PC-3 (cell line): ENCODE measurements at regions not wholly inside any gene's neighbourhood (a gene's known extent, or its start where the extent isn't known, plus 50 kb on each side); places are given as distances from the start of the nearest gene placed in this dataset.

Experiments used
- ATAC-seq: fragments of 200-7000 bp; cut with Tn5 transposase; 2 replicates; pipeline ENCODE4 v1.9.1; 2020; ENCODE audit warnings: mild to moderate bottlenecking, moderate library complexity
- BruUV-seq: library from RNA; stranded (reverse); fragments of 400-500 nt; replicated peaks from 2 replicates; lab custom pipeline; 2021; lab: Mats Ljungman, UMichigan
- CTCF ChIA-PET: fragments of 300-600 bp; sonication (Branson Sonifier 250); formaldehyde crosslinking; loops from one replicate; lab custom pipeline; 2022; ENCODE audit warnings: antibody characterized with exemption; lab: Charles Lee
- POLR2A ChIA-PET: fragments of 300-600 bp; sonication (Branson Sonifier 250); formaldehyde crosslinking; loops from one replicate; lab custom pipeline; 2022; ENCODE audit warnings: antibody characterized with exemption; ENCODE audit not compliant: unreplicated experiment; lab: Charles Lee
- DNase-seq: peaks from one replicate; pipeline ENCODE4 v3.0.0-alpha.2; 2015
- H2AFZ ChIP-seq: fragments of 300-600 bp; sonication (generic); 2 replicates; pipeline ENCODE4 v1.6.0; 2016; ENCODE audit warnings: antibody characterized with exemption, low read length
- H3F3A ChIP-seq: fragments of 300-600 bp; sonication (generic); one replicate; pipeline ENCODE4 v1.6.0; 2017; ENCODE audit warnings: antibody characterized with exemption, low read length, control low read depth, mild to moderate bottlenecking; ENCODE audit not compliant: unreplicated experiment
- H3K27ac ChIP-seq: fragments of 300-600 bp; sonication (generic); 2 replicates; pipeline ENCODE4 v1.5.1; 2016; ENCODE audit warnings: mild to moderate bottlenecking, low read length
- H3K27me3 ChIP-seq: fragments of 300-600 bp; sonication (generic); 2 replicates; pipeline ENCODE4 v1.6.1; 2016; ENCODE audit warnings: low read length, mixed read lengths
- H3K36me3 ChIP-seq: fragments of 300-600 bp; sonication (generic); 2 replicates; pipeline ENCODE4 v1.6.1; 2016; ENCODE audit warnings: low read depth, mixed run types, low read length, mixed read lengths
- H3K4me1 ChIP-seq: fragments of 300-600 bp; sonication (generic); 2 replicates; pipeline ENCODE4 v1.5.1; 2016; ENCODE audit warnings: low read length; ENCODE audit not compliant: insufficient read depth
- H3K4me2 ChIP-seq: fragments of 300-600 bp; sonication (generic); 2 replicates; pipeline ENCODE4 v1.6.0; 2016; ENCODE audit warnings: low read length
- H3K4me3 ChIP-seq: fragments of 300-600 bp; sonication (generic); 2 replicates; pipeline ENCODE4 v1.5.1; 2016; ENCODE audit warnings: mild to moderate bottlenecking, low read length, mixed read lengths
- H3K79me2 ChIP-seq: fragments of 300-600 bp; sonication (generic); 2 replicates; pipeline ENCODE4 v1.6.1; 2017; ENCODE audit warnings: low read length, mixed read lengths
- H3K9ac ChIP-seq: fragments of 300-600 bp; sonication (generic); 2 replicates; pipeline ENCODE4 v1.6.0; 2016; ENCODE audit warnings: mild to moderate bottlenecking, low read length
- H3K9me2 ChIP-seq: fragments of 300-600 bp; sonication (generic); replicated peaks from 2 replicates; pipeline ENCODE4 v1.6.1; 2016; ENCODE audit warnings: mixed run types, low read length, mixed read lengths
- H3K9me3 ChIP-seq: fragments of 300-600 bp; sonication (generic); 2 replicates; pipeline ENCODE4 v1.6.1; 2016; ENCODE audit warnings: low read length, mixed read lengths
- H4K20me1 ChIP-seq: fragments of 300-600 bp; sonication (generic); 2 replicates; pipeline ENCODE4 v1.6.1; 2016; ENCODE audit warnings: low read length, mixed read lengths
- EZH2 ChIP-seq: fragments of 300-600 bp; sonication (generic); IDR thresholded peaks from one replicate; pipeline ENCODE4 v1.6.1; 2017; ENCODE audit warnings: antibody characterized with exemption, mild to moderate bottlenecking, low read length; ENCODE audit not compliant: unreplicated experiment
- EZH2phosphoT487 ChIP-seq: fragments of 300-600 bp; sonication (generic); IDR thresholded peaks from 2 replicates; pipeline ENCODE4 v1.6.1; 2018; ENCODE audit warnings: mild to moderate bottlenecking, antibody characterized with exemption, low read length, borderline replicate concordance
- intact Hi-C: fragments of 100-400 bp; cut with micrococcal nuclease; formaldehyde crosslinking; loops from 2 replicates; pipeline ENCODE4 v1.9.0; 2023
- TF ChIP-seq, protein P1 (sequence below): fragments of 300-600 bp; sonication (generic); conservative IDR thresholded peaks from 2 replicates; pipeline ENCODE4 v1.5.1; 2017; ENCODE audit warnings: antibody characterized with exemption, low read depth, mild to moderate bottlenecking, low read length

DNA sequence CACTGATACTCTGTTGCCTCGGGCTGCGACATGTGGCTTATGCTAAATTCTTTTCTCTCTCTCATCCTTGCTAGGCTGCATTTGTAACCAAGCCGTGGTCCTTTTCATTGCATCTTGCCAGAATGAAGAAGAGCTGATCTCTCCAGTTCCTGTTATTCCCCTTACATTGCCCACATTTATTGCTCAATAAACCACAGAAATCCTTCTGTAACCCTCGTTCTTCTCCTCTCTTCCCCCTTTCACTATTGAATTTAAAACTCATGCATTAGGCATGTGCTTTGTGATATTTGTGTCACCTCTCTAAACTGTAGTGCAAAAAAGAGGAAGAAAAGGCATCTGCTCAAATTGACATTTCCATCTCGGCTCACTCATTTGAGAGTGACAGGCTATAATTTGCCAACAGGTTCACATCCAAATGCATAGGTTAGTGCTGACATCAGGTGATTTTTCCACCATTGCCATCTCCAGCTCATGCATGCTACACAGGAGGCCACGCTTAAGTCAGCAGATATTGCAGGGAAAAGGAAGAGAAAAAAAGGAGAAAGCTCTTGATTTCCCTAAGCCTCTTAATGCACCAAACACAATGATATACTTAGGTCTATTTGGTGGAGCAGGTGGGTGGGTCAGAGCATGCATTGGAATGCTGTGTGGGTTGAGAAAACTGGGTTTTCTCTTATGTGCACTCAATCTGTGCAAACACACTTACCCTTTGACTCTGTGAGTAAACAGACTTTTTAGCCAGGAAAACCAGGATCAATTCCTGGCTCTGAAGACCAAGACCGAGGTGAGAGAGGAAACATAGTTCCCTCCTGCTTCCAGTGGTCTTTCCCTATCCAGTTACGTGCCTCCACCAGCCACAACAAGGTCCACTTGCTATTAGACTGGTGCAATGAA lies 642.7 kb downstream of the HS3ST4 start:
- Histone ChIP-seq H3F3A (no peaks in the 10 kb centered on the region), H3K9me2 (no peaks in the 10 kb centered on the region), H3K4me2 (no peak overlapping the region), H3K36me3 (no peaks in the 10 kb centered on the region), H3K27me3 (no peaks in the 10 kb centered on the region), H3K9ac (no peak overlapping the region), H3K9me3 (no peaks in the 10 kb centered on the region), H2AFZ (no peak overlapping the region), H4K20me1 (no peaks in the 10 kb centered on the region), H3K4me3 (no peak overlapping the region), H3K79me2 (no peaks in the 10 kb centered on the region), H3K4me1 (no peaks in the 10 kb centered on the region), H3K27ac (no peak overlapping the region)
- no peak for DNase-seq
- CTCF ChIA-PET, result no interaction called here
- TF ChIP-seq EZH2 (no peak), EZH2phosphoT487 (no peak)
- TF ChIP-seq, protein P1, sequence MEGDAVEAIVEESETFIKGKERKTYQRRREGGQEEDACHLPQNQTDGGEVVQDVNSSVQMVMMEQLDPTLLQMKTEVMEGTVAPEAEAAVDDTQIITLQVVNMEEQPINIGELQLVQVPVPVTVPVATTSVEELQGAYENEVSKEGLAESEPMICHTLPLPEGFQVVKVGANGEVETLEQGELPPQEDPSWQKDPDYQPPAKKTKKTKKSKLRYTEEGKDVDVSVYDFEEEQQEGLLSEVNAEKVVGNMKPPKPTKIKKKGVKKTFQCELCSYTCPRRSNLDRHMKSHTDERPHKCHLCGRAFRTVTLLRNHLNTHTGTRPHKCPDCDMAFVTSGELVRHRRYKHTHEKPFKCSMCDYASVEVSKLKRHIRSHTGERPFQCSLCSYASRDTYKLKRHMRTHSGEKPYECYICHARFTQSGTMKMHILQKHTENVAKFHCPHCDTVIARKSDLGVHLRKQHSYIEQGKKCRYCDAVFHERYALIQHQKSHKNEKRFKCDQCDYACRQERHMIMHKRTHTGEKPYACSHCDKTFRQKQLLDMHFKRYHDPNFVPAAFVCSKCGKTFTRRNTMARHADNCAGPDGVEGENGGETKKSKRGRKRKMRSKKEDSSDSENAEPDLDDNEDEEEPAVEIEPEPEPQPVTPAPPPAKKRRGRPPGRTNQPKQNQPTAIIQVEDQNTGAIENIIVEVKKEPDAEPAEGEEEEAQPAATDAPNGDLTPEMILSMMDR, result no peak
- POLR2A ChIA-PET, result no interaction called here
- no peak for ATAC-seq
- BruUV-seq, result no TSS peak
- intact Hi-C loops, result no loop called here

DNA sequence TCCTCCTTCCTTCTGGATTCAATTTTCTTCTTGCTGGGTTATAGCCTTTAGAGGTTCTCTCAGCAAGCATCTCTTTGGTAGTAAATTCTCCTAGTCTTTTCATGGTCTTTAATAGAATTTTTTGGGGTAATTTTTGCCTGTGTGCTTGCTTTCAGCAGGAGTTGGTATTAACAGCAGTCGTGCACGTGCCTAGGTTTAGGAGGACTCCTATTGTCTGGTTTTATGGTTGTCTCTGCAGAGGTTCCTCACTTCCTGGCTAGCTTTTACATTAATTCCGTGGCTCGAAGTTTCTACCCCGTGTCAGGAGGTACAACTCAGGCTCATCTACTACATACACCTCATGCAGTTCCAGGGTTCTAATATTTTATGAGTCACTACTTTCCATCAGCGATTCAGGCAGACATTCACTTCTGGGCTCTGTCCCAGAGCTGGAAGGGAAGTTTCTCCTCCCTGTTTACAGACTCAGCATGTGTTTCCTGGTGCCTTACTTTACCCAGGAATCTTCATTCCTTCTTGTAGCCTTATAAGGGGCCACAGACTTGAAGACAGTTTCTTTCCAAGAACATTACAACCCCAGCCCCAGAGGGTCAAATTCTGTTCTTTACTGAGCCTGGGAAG lies 643.6 kb downstream of the HS3ST4 start:
- intact Hi-C loops, result no loop called here
- no TSS peak for BruUV-seq

More for the DNA sequence above, 643.6 kb downstream of the HS3ST4 start:
- ChIA-PET CTCF (no interaction called here), POLR2A (no interaction called here)
- Histone ChIP-seq H3K4me2 (no peak overlapping the region), H3K27me3 (no peaks in the 10 kb centered on the region), H3K27ac (no peak overlapping the region), H3K79me2 (no peaks in the 10 kb centered on the region), H3K4me3 (no peak overlapping the region), H3K36me3 (no peaks in the 10 kb centered on the region), H2AFZ (no peak overlapping the region), H3K9ac (no peak overlapping the region), H3K9me3 (no peaks in the 10 kb centered on the region), H4K20me1 (no peaks in the 10 kb centered on the region), H3F3A (no peaks in the 10 kb centered on the region), H3K9me2 (no peaks in the 10 kb centered on the region), H3K4me1 (no peaks in the 10 kb centered on the region)
- DNase-seq, result no peak
- no peak for ATAC-seq
- no peak for TF ChIP-seq EZH2phosphoT487
- no peak for TF ChIP-seq EZH2
- TF ChIP-seq, protein P1, result no peak
